Skin of body (tissue), 1 donor: ENCODE measurements at regions not wholly inside any gene's neighbourhood (a gene's known extent, or its start where the extent isn't known, plus 50 kb on each side); places are given as distances from the start of the nearest gene placed in this dataset.
"Not testable (repeated sequence)": the region's sequence is repeated elsewhere in the genome, so short reads cannot be mapped to it uniquely, and the experiment has no call there.

Experiments used
- DNase-seq: peaks from one replicate; lab custom pipeline; 2025; lab: John Stamatoyannopoulos, UW

DNA sequence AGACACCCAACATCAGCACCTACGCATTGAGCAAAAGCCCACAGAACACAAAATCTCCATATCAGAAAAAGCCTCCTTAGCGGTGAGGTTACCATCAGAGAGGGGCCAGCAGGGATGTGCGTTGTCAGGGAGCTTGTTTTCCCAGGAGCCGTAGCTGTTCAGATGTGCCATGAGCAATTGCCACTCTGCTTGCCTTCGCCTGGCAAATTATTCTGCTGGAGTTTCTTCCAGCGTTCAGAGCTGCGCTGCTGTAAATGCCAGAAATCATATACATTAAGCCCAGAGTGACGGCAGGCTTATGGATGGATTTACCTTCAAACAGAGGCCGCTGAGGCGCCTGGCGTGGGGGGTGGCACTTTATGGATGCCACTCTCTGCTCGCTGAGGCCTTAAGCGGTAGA, 632.3 kb downstream of the BCOR start:
- DNase-seq = no peak

DNA sequence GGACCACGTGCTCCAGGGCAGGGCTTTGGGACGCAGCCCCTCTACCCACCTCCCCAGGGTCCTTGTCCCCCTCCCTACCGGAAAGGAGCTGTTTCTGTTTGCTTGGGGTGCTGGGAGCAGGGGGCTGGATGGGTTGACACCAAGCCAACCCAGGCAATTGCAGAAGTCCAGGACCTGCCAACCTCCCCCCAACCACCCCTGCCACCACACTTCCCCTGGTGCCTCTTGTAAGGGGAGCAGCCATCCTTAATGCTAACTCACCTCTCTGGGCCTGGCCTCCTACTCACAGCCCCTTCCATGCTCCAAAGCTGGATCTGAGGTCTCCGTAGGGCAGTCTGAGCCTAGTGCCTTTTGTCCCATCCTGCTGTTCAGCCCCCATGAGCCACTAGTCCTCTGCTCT, 631.9 kb downstream of the BCOR start:
- DNase-seq = no peak

DNA sequence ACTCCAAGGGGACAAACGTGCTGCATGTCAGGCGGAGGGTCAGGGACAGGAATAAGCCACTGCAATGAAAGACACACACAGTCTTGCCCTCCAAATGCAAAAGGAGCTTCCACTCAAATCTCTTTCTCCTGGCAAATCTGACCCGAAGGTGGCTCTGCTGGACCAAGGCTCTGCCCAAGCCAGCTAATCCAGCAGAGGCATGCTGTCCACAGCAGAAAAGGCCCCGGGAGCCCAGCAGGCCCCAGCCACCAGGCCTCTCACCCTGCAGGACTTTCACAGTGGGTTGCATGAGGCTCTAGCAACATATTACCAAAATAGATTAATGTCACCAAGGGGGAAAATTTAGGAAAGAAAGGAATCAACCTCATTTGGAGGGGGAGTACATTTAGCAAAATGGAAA, 628.6 kb downstream of the BCOR start:
- no peak for DNase-seq

- peak; percentile 84 for DNase-seq
Observed at GRCh38 chrX:39470588-39471407, 627.0 kb downstream of the BCOR start.

DNA sequence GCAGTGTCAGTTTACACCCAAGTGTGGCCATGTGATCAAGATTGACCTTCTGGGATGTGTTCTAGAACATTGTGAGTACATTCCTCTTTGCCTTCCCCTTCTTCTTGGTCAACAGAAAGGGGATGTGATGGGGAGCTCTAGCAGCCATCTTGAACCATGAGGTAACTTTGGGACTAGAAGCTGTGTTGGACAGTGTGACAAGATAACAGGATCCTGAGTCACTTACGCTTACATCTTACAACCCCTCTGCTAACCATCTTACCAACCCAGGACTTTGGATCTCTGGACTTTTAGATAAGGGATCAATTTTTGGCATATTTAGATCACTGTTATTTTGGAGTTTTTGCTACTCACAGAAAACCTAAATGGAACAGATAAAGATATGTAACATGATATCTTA, 625.6 kb downstream of the BCOR start:
- DNase-seq = no peak

GRCh38 chrX:39473812-39474211, 623.9 kb downstream of the BCOR start:
- no peak for DNase-seq

GRCh38 chrX:39475372-39475771, 622.4 kb downstream of the BCOR start:
- DNase-seq = no peak

- DNase-seq = peak; percentile 27
Observed at GRCh38 chrX:39476604-39477021, 621.1 kb downstream of the BCOR start.

- peak; percentile 27 for DNase-seq
Observed at GRCh38 chrX:39477031-39477761, 620.6 kb downstream of the BCOR start.

- DNase-seq = peak; percentile 25
Observed at GRCh38 chrX:39477762-39478120, 620.0 kb downstream of the BCOR start.

DNA sequence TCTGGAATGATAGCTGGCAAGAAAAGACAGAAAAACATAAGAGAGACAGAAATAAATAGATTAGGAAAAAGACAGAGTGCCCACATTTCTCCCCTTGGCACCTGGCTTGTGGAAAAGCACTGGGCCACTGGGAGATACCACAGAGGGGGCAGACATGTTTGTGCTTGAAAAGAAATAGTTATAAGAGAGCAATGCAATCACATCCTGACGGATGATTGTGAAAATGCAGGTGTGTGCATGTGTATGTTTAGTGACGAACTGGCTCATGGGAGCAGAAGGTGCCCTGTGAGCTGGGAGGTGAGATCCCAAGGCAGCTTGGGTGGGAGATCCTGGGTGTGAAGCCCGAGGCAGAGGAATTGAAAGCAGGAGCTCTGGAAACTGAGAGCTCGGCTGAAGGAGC, 617.9 kb downstream of the BCOR start:
- DNase-seq = no peak

DNA sequence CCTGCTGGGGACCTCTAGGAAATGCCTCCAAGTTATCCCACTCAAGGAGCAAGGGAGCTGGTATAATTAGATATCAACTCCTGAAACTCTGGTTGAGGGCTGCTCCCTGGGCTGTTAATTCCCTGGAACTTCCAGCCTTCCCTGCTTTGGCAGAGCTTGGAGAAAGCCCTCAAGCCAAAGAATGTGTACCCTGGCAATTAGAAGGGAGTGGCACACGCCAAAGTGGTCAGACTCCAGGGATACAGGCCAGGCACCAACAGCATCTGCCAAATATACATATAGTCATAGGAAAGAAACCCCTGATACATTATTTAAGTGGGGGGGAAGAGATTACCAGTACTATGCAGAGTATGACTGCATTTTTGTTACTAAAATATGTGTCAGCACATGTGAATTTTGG, 616.8 kb downstream of the BCOR start:
- no peak for DNase-seq

- no peak for DNase-seq
Observed at GRCh38 chrX:39481621-39482020, 616.1 kb downstream of the BCOR start.

DNA sequence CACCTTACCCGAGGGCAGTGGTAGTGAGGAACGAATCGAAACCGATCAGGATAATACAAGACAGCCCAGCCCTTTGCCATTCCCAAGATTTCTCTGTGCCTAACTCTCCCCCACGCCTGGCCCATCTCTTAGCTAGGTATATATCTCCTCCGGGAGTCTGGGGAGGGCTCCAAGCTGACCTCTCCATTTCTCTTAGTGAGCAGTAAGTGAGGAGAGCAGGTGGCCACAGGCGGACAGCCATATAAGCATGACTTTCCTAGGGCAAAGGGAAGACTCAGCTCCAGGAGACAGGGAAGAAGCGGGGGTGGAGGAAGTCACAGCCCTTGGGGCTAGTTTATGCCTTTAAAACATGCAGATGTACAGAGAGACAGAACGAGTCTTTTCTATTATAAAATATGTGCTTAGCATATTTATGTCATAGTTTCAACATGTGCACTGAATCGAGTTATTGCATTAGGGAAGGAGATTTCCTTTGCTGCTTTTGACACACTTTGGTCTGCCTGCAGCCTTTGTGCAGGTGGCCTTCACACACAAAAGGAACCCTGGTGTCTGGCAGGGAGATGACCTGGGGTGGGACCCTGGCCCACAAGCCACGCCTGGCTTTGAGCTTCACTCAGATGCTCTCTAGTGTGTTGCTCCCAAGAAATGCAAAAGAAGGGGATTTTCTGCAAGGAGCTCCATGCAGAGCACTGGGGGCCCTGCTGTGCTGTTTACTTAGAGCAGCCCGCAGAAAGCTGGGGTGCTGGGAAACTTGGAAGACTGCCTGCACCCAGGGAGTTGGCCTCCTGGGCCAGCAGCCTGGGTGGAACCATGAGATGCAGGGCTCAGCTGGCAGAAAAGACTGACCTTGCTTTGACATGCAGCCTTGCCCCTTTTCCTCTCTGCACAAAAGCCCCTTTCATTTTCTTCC, 613.3 kb downstream of the BCOR start:
- peak; percentile 39 for DNase-seq

GRCh38 chrX:39487166-39487968, 610.4 kb downstream of the BCOR start:
- DNase-seq = no peak

GRCh38 chrX:39487969-39488330, 609.8 kb downstream of the BCOR start:
- no peak for DNase-seq

DNA sequence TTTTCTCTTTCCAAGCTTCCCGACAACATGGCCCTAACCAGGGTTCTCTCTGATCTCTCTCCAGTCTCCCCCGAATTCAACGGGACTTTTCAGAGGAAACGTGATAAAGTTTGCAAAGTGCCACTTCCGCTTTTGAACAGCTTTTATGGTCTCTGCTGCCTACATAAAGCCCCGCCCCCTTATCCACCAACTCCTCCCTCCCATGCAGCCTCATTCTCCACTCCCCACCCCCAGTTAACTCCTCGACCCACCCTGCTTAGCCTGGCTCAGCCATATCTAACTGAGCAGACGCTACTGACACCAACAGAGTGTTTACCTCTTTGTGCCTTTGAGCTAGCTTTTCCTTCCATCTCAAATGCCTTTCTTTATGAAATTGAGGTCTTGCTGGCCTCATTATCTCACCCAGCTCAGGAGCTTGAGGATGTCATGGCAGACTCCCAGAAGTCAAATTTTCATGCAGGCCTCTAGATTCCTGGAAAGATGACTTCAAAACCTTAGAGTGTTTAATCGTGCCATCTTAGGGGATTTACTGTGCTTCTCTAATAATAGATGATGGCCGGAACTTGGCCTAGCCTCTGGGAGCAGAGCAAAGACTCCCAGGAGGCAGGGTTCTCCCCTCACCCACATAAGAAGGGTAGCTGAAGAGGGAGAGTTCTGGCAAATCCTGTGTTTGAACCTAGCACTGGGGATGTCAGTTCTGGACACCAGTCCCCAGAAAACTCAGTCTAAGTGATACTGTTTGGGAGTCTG, 606.0 kb downstream of the BCOR start:
- DNase-seq = no peak

- DNase-seq = no peak
Observed at GRCh38 chrX:39492497-39493162, 605.1 kb downstream of the BCOR start.

DNA sequence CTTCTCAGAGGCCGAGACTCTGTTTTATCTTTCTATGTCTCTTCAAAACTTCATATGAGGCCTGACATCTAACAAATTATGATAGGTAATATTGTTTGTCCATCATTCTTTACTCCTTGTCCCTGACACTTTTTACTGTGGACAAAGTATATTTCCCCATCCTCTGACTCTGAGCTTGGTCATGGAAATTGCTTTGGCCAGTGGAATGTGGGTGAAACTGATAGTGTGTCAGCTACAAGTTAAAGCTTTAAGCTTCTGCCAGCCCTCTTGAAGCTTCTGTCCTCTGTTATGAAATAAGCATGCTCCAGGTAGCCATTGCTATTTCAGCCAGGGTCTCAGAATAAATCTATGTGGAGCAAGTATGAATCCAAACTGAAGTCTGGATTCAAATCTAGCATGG, 604.6 kb downstream of the BCOR start:
- no peak for DNase-seq

- DNase-seq = not testable (repeated sequence)
Observed at GRCh38 chrX:39497117-39497516, 600.6 kb downstream of the BCOR start.
